ENCODE measurements at regions not wholly inside any gene's neighbourhood (a gene's known extent, or its start where the extent isn't known, plus 50 kb on each side); places are given as distances from the start of the nearest gene placed in this dataset.

DNA sequence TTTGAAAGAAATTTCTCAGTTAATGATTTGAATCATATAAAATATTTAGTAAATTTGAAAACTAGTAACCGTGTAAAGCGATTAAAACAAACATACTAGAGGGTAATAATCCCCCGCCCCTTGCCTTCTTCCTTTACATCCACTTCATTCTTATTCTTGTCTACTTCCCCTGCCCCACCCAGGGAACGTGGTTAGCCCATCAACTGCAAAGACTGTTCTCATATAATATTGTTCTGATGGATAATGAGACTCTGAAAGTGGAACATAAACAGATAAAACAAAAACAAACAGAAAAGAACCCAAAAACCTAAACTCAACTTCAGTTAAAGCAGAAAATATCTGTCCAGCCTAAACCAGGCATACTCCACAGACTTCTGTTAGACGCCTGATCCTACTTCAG lies 108.1 kb upstream of the GTF2H2C_2 start:
- DNase-seq, result peak; percentile 0
